H9 (cell line): ENCODE measurements at regions not wholly inside any gene's neighbourhood (a gene's known extent, or its start where the extent isn't known, plus 50 kb on each side); places are given as distances from the start of the nearest gene placed in this dataset.
A peak's percentile ranks its signal among the peaks of the same experiment; 100 is the strongest.

ENCODE experiments used
- DNase-seq: peaks from one replicate; pipeline ENCODE4 v3.0.0-alpha.2; 2017
- H2AFZ ChIP-seq: one replicate; pipeline ENCODE4 v1.6.1; 2013; ENCODE audit warnings: mild to moderate bottlenecking, low read length, control low read depth, moderate library complexity
- H2AK5ac ChIP-seq: 2 replicates; pipeline ENCODE4 v1.6.1; 2013; ENCODE audit warnings: low read length, control low read depth, mixed read lengths; ENCODE audit not compliant: insufficient read length
- H2BK120ac ChIP-seq: one replicate; pipeline ENCODE4 v1.6.1; 2013; ENCODE audit warnings: low read depth, mild to moderate bottlenecking, low read length, control low read depth, inconsistent platforms; ENCODE audit not compliant: poor library complexity, severe bottlenecking
- H2BK12ac ChIP-seq: 2 replicates; pipeline ENCODE4 v1.6.1; 2013; ENCODE audit warnings: low read length, control low read depth, mixed read lengths, low read depth; ENCODE audit not compliant: insufficient read length
- H2BK15ac ChIP-seq: 2 replicates; pipeline ENCODE4 v1.6.1; 2013; ENCODE audit warnings: low read depth, low read length, control low read depth
- H2BK20ac ChIP-seq: one replicate; pipeline ENCODE4 v1.6.1; 2013; ENCODE audit warnings: low read depth, mild to moderate bottlenecking, low read length, control low read depth, inconsistent platforms; ENCODE audit not compliant: poor library complexity, severe bottlenecking
- H2BK5ac ChIP-seq: 2 replicates; pipeline ENCODE4 v1.6.1; 2013; ENCODE audit warnings: low read length, control low read depth, mixed read lengths; ENCODE audit not compliant: insufficient read length
- H3K14ac ChIP-seq: 2 replicates; pipeline ENCODE4 v1.6.1; 2013; ENCODE audit warnings: low read length, control low read depth; ENCODE audit not compliant: insufficient read depth
- H3K18ac ChIP-seq: 2 replicates; pipeline ENCODE4 v1.6.1; 2013; ENCODE audit warnings: low read depth, mild to moderate bottlenecking, mixed read lengths, low read length, control low read depth; ENCODE audit not compliant: insufficient read length
- H3K23ac ChIP-seq: 2 replicates; pipeline ENCODE4 v1.6.1; 2013; ENCODE audit warnings: low read length, control low read depth, mixed read lengths, low read depth; ENCODE audit not compliant: insufficient read length
- H3K23me2 ChIP-seq: 2 replicates; pipeline ENCODE4 v1.6.1; 2013; ENCODE audit warnings: low read depth, mild to moderate bottlenecking, mixed read lengths, low read length, control low read depth; ENCODE audit not compliant: insufficient read length, poor library complexity, severe bottlenecking
- H3K27ac ChIP-seq: 2 replicates; pipeline ENCODE4 v1.5.1; 2013; ENCODE audit warnings: low read length, control low read depth, mixed read lengths, low read depth; ENCODE audit not compliant: insufficient read length
- H3K27me3 ChIP-seq: 2 replicates; pipeline ENCODE4 v1.6.1; 2013; ENCODE audit warnings: low read length, control low read depth, inconsistent platforms; ENCODE audit not compliant: insufficient read depth
- H3K4ac ChIP-seq: 2 replicates; pipeline ENCODE4 v1.6.1; 2013; ENCODE audit warnings: low read depth, mild to moderate bottlenecking, control low read depth, inconsistent platforms, low read length, moderate library complexity
- H3K4me1 ChIP-seq: 2 replicates; pipeline ENCODE4 v1.6.1; 2013; ENCODE audit warnings: low read length, control low read depth, inconsistent platforms; ENCODE audit not compliant: insufficient read depth
- H3K4me2 ChIP-seq: 2 replicates; pipeline ENCODE4 v1.6.1; 2013; ENCODE audit warnings: low read length, control low read depth, mixed read lengths; ENCODE audit not compliant: insufficient read length, insufficient read depth
- H3K56ac ChIP-seq: 2 replicates; pipeline ENCODE4 v1.6.1; 2013; ENCODE audit warnings: low read depth, mild to moderate bottlenecking, mixed read lengths, low read length, control low read depth; ENCODE audit not compliant: insufficient read length
- H3K79me1 ChIP-seq: 2 replicates; pipeline ENCODE4 v1.6.1; 2013; ENCODE audit warnings: low read depth, mild to moderate bottlenecking, moderate library complexity, low read length, control low read depth, inconsistent platforms; ENCODE audit not compliant: insufficient read depth, poor library complexity, severe bottlenecking
- H3K79me2 ChIP-seq: 2 replicates; pipeline ENCODE4 v1.6.1; 2013; ENCODE audit warnings: low read length, control low read depth, inconsistent platforms; ENCODE audit not compliant: insufficient read depth
- H3K9ac ChIP-seq: 2 replicates; pipeline ENCODE4 v1.6.1; 2013; ENCODE audit warnings: low read length, control low read depth, mixed read lengths; ENCODE audit not compliant: insufficient read length; ENCODE audit errors: extremely low read depth
- H3K9me3 ChIP-seq: one replicate; pipeline ENCODE4 v1.6.1; 2013; ENCODE audit warnings: low read depth, low read length, inconsistent platforms; ENCODE audit not compliant: control insufficient read depth
- H3T11ph ChIP-seq: one replicate; pipeline ENCODE4 v1.6.1; 2013; ENCODE audit warnings: mild to moderate bottlenecking, low read length, control low read depth, inconsistent platforms
- H4K20me1 ChIP-seq: one replicate; pipeline ENCODE4 v1.6.1; 2013; ENCODE audit not compliant: control insufficient read depth, insufficient read length, insufficient read depth
- H4K5ac ChIP-seq: 2 replicates; pipeline ENCODE4 v1.6.1; 2013; ENCODE audit warnings: low read depth, mild to moderate bottlenecking, mixed read lengths, low read length, control low read depth; ENCODE audit not compliant: insufficient read length
- H4K8ac ChIP-seq: replicated peaks from 2 replicates; pipeline ENCODE4 v1.6.1; 2013; ENCODE audit warnings: low read length, control low read depth, mixed read lengths, low read depth; ENCODE audit not compliant: insufficient read length
- H4K91ac ChIP-seq: 2 replicates; pipeline ENCODE4 v1.6.1; 2013; ENCODE audit warnings: low read depth, mild to moderate bottlenecking, moderate library complexity, mixed read lengths, low read length, control low read depth; ENCODE audit not compliant: insufficient read length
- H3K27ac Mint-ChIP-seq, 3 experiments: 2 replicates in 2 of 3; 3 replicates in 1 of 3; pipeline ENCODE4 v1.8.0; 2020 to 2021; ENCODE audit warnings: mixed read lengths in 3 of 3, mild to moderate bottlenecking in 1 of 3, moderate library complexity in 1 of 3
- H3K27me3 Mint-ChIP-seq: 2 replicates; pipeline ENCODE4 v1.8.0; 2021; ENCODE audit warnings: low read depth, mild to moderate bottlenecking, moderate library complexity, mixed read lengths
- H3K36me3 Mint-ChIP-seq, 3 experiments: 2 replicates in 2 of 3; 3 replicates in 1 of 3; pipeline ENCODE4 v1.8.0; 2020 to 2021; ENCODE audit warnings: low read depth in 3 of 3, mixed read lengths in 3 of 3; ENCODE audit not compliant: insufficient read depth in 1 of 3
- H3K4me1 Mint-ChIP-seq, 2 experiments: 2 replicates each; pipeline ENCODE4 v1.8.0; 2020; ENCODE audit warnings: mixed read lengths in 2 of 2
- H3K4me3 Mint-ChIP-seq, 2 experiments: 2 replicates in 1 of 2; 3 replicates in 1 of 2; pipeline ENCODE4 v1.8.0; 2020 to 2021; ENCODE audit warnings: mild to moderate bottlenecking in 2 of 2, mixed read lengths in 2 of 2, moderate library complexity in 1 of 2
- H3K9me3 Mint-ChIP-seq, 2 experiments: 2 replicates in 1 of 2; 3 replicates in 1 of 2; pipeline ENCODE4 v1.8.0; 2020; ENCODE audit warnings: mild to moderate bottlenecking in 2 of 2, mixed read lengths in 2 of 2, moderate library complexity in 1 of 2
- WGBS: extraction: QIAGEN DNeasy Blood & Tissue Kit; methylation state at CpG from one replicate; pipeline ENCODE4 v1.1.7; 2013; ENCODE audit warnings: missing lambda C conversion rate, low lambda C conversion rate, mixed read lengths; ENCODE audit not compliant: insufficient read length; ENCODE audit errors: extremely low coverage; 5-methylcytosine and 5-hydroxymethylcytosine counted together
- TF ChIP-seq, protein P1 (sequence below): fragments of 200-600 bp; sonication (generic); conservative IDR thresholded peaks from 3 replicates; pipeline ENCODE4 v1.8.0; 2021; ENCODE audit warnings: antibody characterized with exemption, mild to moderate bottlenecking

- WGBS: no CpG with 5 or more reads among the region's 8 CpGs
- H3K23ac ChIP-seq: no peak overlapping the region
- H2BK15ac ChIP-seq: no peak overlapping the region
- H3T11ph ChIP-seq: no peak overlapping the region
- no peak overlapping the region for H3K4ac ChIP-seq
- H3K27ac ChIP-seq: no peak overlapping the region
- no peaks in the 10 kb centered on the region for H3K36me3 Mint-ChIP-seq
- no peak overlapping the region for H4K5ac ChIP-seq
- H3K56ac ChIP-seq: no peak overlapping the region
- H3K79me2 ChIP-seq: no peaks in the 10 kb centered on the region
- H3K4me1 Mint-ChIP-seq: peaks cover 17 to 21% of the 10 kb centered on the region in 2 experiments
- H3K14ac ChIP-seq: no peak overlapping the region
- no peak overlapping the region for H3K4me2 ChIP-seq
- no peak overlapping the region for H3K4me3 Mint-ChIP-seq
- H4K8ac ChIP-seq: no peak overlapping the region
- H3K18ac ChIP-seq: no peak overlapping the region
- no peaks in the 10 kb centered on the region for H3K4me1 ChIP-seq
- no peak overlapping the region for H3K9ac ChIP-seq
- H2BK20ac ChIP-seq: no peak overlapping the region
- no peaks in the 10 kb centered on the region for H4K20me1 ChIP-seq
- no peak for DNase-seq
- H2AK5ac ChIP-seq: no peak overlapping the region
- H3K9me3 Mint-ChIP-seq: no peaks in the 10 kb centered on the region
- H3K9me3 ChIP-seq: no peaks in the 10 kb centered on the region
- no peak overlapping the region for H2BK120ac ChIP-seq
- TF ChIP-seq, protein P1, sequence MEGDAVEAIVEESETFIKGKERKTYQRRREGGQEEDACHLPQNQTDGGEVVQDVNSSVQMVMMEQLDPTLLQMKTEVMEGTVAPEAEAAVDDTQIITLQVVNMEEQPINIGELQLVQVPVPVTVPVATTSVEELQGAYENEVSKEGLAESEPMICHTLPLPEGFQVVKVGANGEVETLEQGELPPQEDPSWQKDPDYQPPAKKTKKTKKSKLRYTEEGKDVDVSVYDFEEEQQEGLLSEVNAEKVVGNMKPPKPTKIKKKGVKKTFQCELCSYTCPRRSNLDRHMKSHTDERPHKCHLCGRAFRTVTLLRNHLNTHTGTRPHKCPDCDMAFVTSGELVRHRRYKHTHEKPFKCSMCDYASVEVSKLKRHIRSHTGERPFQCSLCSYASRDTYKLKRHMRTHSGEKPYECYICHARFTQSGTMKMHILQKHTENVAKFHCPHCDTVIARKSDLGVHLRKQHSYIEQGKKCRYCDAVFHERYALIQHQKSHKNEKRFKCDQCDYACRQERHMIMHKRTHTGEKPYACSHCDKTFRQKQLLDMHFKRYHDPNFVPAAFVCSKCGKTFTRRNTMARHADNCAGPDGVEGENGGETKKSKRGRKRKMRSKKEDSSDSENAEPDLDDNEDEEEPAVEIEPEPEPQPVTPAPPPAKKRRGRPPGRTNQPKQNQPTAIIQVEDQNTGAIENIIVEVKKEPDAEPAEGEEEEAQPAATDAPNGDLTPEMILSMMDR: no peak
- H3K27me3 Mint-ChIP-seq: no peaks in the 10 kb centered on the region
- no peaks in the 10 kb centered on the region for H3K27me3 ChIP-seq
- H3K27ac Mint-ChIP-seq: 0 out of 7 replicates have a peak overlapping the region, but pooled peaks of 1 of the 3 experiments have one; percentile 6
- H4K91ac ChIP-seq: no peak overlapping the region
- H2BK12ac ChIP-seq: no peak overlapping the region
- no peak overlapping the region for H2BK5ac ChIP-seq
- H3K79me1 ChIP-seq: no peaks in the 10 kb centered on the region
- no peak overlapping the region for H2AFZ ChIP-seq
- H3K23me2 ChIP-seq: no peaks in the 10 kb centered on the region
These were observed 94.7 kb upstream of the SLC8A1 start for GRCh38 chr2:40546439-40547191.
